NCI-H446 (cell line): ENCODE measurements at regions not wholly inside any gene's neighbourhood (a gene's known extent, or its start where the extent isn't known, plus 50 kb on each side); places are given as distances from the start of the nearest gene placed in this dataset.

Source experiments
- DNase-seq, 2 experiments: peaks; one replicate each; lab custom pipeline; 2025; lab: John Stamatoyannopoulos, UW

DNA sequence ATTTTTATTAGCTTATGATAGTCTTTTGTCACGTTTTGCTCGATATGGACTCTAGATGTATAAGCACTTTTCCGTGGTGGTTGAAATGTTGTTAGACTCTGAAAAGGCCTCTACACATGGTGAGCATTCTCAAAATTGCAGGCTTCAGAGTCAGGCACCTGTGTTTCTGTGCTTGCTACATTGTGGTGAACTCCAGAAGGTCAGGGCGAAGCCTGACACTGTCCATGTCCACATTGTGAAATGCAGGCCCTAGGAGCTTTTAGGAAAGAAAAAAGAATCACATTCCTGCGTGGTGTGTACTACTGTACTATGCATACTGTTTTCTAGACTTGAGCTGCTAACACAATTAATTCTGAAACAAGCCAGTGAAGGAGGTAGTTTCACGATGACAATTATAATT lies 86.3 kb downstream of the HS3ST1 start:
- DNase-seq, result no peak

DNA sequence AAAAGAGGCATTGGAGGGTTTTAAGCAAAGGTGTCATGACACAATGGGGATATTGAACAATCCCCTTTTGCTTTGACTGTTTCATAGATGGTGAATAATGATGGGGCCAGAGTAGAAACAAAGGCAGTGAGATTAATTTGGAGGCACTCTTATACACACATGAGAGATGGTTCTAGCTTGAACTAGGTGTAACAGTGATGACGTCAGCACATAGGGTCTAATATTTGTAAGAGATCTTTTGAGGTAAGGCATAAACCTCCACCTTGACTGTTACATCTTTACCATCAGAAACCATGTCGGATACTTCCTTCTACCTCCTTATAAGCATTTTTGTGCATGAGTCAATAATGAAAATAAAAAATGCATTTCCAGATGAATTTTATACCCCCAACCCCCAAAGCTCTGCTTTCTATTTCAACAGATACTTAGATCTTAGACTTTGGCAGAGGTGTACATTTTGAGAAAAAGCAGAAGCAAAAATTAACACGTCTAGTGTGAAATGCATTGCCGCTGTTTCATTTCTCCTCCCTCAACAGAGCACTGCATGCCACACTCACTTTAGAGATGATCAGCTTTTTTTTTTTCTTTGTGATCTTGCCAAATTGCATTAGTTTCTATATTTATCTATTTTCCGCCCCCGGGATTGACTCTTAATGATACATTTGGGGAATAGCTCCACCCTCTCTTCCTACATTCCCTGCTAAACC lies 87.2 kb downstream of the HS3ST1 start:
- DNase-seq, result no peak

DNA sequence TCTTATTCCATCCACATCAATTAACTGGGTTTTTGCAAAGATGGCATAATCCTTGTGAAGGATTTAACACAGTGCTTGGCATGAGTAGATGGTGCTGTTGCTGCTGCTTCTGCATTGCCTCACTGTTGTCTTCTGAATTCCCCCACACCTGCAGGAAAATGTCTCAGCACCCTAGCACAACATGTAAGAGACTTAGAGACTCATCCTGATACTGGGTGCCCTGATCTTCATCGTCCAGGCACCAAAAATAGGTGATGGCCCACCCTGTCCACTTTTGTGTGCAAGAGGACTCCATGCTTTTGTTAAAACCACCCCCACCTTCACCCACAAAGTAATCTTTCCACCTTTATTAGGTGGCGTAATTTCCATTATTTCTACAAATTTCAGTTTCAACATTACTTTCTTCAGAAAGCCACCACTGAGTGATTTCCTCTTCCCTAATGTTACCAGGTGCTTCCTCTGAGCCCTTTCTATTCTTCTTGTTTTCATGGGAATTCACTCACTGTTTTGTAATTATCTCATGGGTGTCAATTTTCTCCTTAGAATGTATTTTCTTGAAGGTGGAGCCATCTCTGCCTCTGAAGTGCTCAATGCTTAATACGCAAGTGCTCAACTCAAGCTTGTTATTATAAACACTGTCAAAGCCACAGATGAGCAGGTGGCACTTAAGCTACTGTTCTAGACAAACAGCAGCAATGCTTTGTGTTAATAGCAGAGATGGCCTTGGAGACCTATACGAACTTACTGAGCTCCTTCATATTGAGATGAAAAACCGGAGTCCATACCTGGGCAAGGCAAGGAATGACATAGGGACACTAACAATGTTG lies 89.5 kb downstream of the HS3ST1 start:
- no peak for DNase-seq

- no peak for DNase-seq
Measured at GRCh38 chr4:11337287-11337686, 91.4 kb downstream of the HS3ST1 start.

DNA sequence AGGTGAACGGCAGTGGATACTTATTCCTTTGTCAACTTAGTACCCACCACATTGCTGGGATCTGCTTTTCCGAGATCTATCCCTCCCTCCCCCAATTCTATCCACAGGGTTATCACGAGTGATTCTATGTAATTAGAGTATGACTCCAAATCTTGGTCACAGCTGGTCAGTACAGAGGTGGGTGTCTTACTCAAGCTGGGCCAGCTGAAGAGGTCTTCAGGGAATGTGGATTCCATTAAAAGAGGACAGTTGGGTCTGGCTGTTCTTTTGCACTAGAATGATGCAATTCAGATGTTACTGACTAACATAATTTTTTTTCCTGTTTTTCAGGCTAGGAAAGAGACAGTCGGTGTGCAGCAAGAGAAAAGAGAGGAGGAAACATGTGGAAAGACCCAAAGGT lies 92.3 kb downstream of the HS3ST1 start:
- DNase-seq, result no peak

GRCh38 chr4:11334887-11335286 lies 93.8 kb downstream of the HS3ST1 start:
- no peak for DNase-seq

GRCh38 chr4:11328401-11328800 lies 100.3 kb downstream of the HS3ST1 start:
- DNase-seq, result no peak

- no peak for DNase-seq
Measured at GRCh38 chr4:11326021-11326420, 102.7 kb downstream of the HS3ST1 start.

DNA sequence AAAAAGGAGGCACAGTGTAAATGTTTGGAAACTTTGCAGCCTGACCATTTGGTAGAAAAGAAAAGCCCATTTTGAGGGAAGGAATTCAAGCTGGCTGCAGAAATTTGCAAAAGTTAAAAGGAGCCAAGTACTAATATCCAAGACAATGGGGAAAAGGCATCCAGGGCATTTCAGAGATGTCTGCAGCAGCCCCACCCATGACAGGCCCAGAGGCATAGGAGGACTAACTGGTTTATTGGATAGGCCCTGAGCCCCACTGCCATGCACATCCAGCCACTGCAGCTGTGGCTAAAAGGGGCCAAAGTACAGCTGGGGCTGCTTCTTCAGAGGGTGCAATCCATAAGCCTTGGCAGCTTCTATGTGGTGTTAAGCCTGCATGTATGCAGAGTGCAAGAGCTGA lies 104.9 kb downstream of the HS3ST1 start:
- DNase-seq, result no peak

GRCh38 chr4:11313157-11313943 lies 115.3 kb downstream of the HS3ST1 start:
- DNase-seq, result no peak

DNA sequence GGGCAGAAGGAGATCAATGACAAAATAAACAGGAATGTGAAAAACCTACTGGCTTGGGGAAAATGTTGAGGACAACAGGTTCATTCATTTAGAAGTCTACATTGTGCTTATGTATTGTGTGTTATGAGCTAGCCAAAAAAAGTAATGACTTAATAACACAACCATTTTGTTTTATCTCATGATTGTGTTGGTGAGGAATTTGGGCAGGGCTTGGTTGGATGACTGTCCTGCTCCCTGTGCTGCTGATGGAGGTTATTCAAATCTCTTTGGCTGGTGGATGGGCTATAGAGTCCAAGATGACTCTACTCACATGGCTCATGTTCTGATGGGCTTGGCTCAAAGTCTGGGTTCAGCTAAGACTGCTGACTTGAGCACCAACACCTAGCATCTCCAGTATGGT lies 116.3 kb downstream of the HS3ST1 start:
- DNase-seq, result no peak

DNA sequence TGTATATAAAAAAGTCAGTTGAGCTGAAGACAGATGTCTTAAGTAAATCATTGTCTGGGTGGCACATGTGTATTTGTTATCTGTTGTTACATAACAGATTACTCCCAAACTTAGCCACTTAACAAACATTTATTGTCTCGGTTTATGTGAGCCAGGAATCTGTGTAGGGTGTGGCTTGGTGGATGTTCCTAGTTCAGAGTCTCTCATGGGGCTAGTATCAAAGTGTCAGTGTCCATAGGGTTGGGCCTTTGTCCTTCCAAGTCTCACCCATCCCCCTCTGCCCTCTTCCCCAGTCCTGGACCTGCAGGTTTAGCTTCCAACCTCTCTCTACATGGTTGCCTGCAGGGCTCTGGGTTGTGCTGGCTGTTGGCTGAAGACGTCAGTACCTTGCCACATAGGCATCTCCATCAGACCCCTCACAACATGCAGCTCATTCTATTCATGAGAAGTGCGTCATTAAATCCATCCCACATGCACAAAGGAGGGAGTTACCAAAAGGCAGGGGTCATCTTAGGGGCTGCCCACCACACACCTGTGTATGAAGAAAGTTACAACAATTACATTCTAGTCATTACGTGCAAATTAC lies 127.5 kb downstream of the HS3ST1 start:
- DNase-seq, result no peak

DNA sequence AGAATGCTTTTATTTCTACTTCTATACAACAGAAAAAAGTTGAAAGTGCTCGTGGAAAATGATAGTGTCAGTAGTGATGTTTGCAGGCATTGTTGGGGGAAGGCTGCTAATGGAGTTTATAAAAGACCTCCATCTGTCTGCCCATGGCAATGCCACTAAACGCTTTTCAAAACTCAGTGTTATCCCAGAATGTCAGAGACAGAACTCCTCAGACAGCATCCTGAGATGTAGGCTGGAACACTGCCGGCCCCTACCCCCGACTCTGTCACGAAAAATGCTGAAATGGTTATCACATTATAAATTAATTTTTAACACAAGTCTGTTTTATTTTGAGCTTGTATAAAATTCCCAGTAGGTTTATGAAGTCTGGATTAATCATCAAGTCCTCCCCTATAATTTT lies 128.9 kb downstream of the HS3ST1 start:
- DNase-seq, result no peak

GRCh38 chr4:11299016-11299415 lies 129.7 kb downstream of the HS3ST1 start:
- DNase-seq, result no peak

GRCh38 chr4:11298451-11298850 lies 130.2 kb downstream of the HS3ST1 start:
- DNase-seq, result no peak

DNA sequence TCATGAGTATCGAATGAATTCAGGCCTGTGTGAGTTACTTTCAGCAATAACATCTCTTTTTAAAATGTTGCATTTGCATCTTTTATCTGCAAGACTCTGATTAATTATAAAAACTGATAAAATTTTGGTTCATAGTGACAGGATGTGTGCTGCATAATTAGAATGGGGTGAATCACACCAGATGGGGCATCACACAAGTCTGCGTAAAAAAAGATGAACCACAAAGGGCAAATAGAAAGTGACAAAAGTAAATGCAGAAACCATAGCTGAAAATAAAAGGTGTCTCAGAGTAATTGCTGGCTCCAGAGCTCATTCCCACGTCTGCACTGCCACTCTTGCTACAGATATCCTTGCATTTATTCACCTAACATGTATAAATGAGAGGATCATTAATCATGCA lies 131.1 kb downstream of the HS3ST1 start:
- DNase-seq, result no peak

GRCh38 chr4:11297201-11297600 lies 131.5 kb downstream of the HS3ST1 start:
- DNase-seq, result no peak

GRCh38 chr4:11293866-11294265 lies 134.8 kb downstream of the HS3ST1 start:
- no peak for DNase-seq

- DNase-seq, result no peak
Measured at GRCh38 chr4:11287055-11287454, 141.6 kb downstream of the HS3ST1 start.

DNA sequence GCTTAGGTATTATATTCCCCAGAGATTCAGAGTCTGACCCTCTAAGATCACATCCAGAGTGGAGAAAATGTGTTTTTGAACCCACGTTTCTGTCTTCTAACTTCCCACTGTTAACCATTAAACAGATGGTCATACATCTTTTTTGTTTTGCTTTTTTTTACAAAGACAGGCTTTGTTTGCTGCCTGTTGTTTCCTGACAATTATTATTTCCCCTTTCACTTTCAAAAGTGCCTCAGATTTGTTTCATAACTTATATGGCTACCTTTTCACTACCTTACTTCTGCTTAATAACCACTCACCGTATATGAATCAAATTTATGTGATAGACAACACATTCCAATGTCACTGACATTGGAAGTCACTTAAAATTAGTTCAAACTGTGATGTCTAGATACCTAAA lies 142.2 kb downstream of the HS3ST1 start:
- DNase-seq, result no peak

GRCh38 chr4:11281720-11282119 lies 147.0 kb downstream of the HS3ST1 start:
- DNase-seq, result no peak

- DNase-seq, result no peak
Measured at GRCh38 chr4:11271263-11271662, 157.4 kb downstream of the HS3ST1 start.
